22Rv1 (cell line): ENCODE measurements at regions not wholly inside any gene's neighbourhood (a gene's known extent, or its start where the extent isn't known, plus 50 kb on each side); places are given as distances from the start of the nearest gene placed in this dataset.

ENCODE experiments used
- CTCF ChIP-seq: fragments of 450-650 bp; IDR thresholded peaks from 2 replicates; pipeline ENCODE4 v1.5.1; 2017; ENCODE audit warnings: mild to moderate bottlenecking
- ZFX ChIP-seq: fragments of 450-650 bp; IDR thresholded peaks from 2 replicates; pipeline ENCODE4 v1.6.1; 2017; ENCODE audit warnings: antibody characterized with exemption, borderline replicate concordance

GRCh38 chr5:67287510-67288268 lies 91.1 kb upstream of the CD180 start:
- TF ChIP-seq CTCF = no peak
- TF ChIP-seq ZFX = no peak
